Keratinocyte (primary cell): ENCODE measurements at regions not wholly inside any gene's neighbourhood (a gene's known extent, or its start where the extent isn't known, plus 50 kb on each side); places are given as distances from the start of the nearest gene placed in this dataset.

Experiments used
- CTCF ChIP-seq, 3 experiments: IDR thresholded peaks in 1 of 3; conservative IDR thresholded peaks in 1 of 3; optimal IDR thresholded peaks in 1 of 3; 2 replicates in 2 of 3; 3 replicates in 1 of 3; pipeline versions ENCODE3 to v1.5.1; 2011; ENCODE audit warnings: low read length in 3 of 3, mild to moderate bottlenecking in 3 of 3, moderate library complexity in 2 of 3, control low read depth in 1 of 3, inconsistent platforms in 1 of 3; ENCODE audit not compliant: insufficient read depth in 2 of 3; ENCODE audit errors: extremely low read depth in 1 of 3
- EZH2 ChIP-seq: IDR thresholded peaks from one replicate; pipeline ENCODE4 v1.6.1; 2012; ENCODE audit warnings: inconsistent platforms, mild to moderate bottlenecking, low read length, moderate library complexity

- TF ChIP-seq CTCF (optimal IDR thresholded peaks at IDR 0.05 in 1 of 3, IDR thresholded peaks at IDR 0.05 in 1 of 3, conservative IDR thresholded peaks at IDR 0.05 in 1 of 3; ENCODE audit: extremely low read depth in 1 of 3, insufficient read depth in 2 of 3, low read length in 3 of 3) (no peak), EZH2 (no peak)
These were observed 534.6 kb upstream of the ATP2B1 start for GRCh38 chr12:90243211-90243610.
